ENCODE measurements at regions not wholly inside any gene's neighbourhood (a gene's known extent, or its start where the extent isn't known, plus 50 kb on each side); places are given as distances from the start of the nearest gene placed in this dataset.

GRCh38 chr2:223368481-223368880 lies 233.7 kb downstream of the SCG2 start:
- no peaks in the 10 kb centered on the region for H3K9me3 ChIP-seq (ENCODE audit: control insufficient read depth, insufficient read depth, low read length)
- dilution Hi-C loops (cut with HindIII; ENCODE audit: low sequenced_read_pairs, unreplicated experiment): no loop called here
- DNase-seq (no peak), ATAC-seq (ENCODE audit: low read depth) (no peak)
- no peak overlapping the region for H2BK20ac ChIP-seq (ENCODE audit: low read depth, low read length)
- POLR2A ChIA-PET (ENCODE audit: unreplicated experiment): no interaction called here
- H3K18ac ChIP-seq (ENCODE audit: low read depth, low read length): no peak overlapping the region
- H3K27me3 ChIP-seq (ENCODE audit: control insufficient read depth, insufficient read depth, low read length): no peaks in the 10 kb centered on the region; the same call in 1 of the 2 replicates
- H3K27ac ChIP-seq (ENCODE audit: insufficient read depth, low read length): no peak overlapping the region
- no peak overlapping the region for H2BK5ac ChIP-seq (ENCODE audit: low read depth, low read length, poor library complexity, severe bottlenecking)
- CTCF ChIA-PET: no interaction called here
- no peak overlapping the region for H3K14ac ChIP-seq (replicated peaks; ENCODE audit: low read depth, low read length)
- H3K56ac ChIP-seq (ENCODE audit: extremely low read depth, insufficient read depth, low read length): no peak overlapping the region
- H3K36me3 ChIP-seq (ENCODE audit: control insufficient read depth, insufficient read depth, low read length): no peaks in the 10 kb centered on the region
- no peaks in the 10 kb centered on the region for H3K79me1 ChIP-seq (ENCODE audit: low read depth in 1 of 2, low read length in 2 of 2)
- H4K91ac ChIP-seq (ENCODE audit: insufficient read depth, low read depth, low read length): no peak overlapping the region
- no peak overlapping the region for H2AK5ac ChIP-seq (ENCODE audit: low read depth, low read length)
- no peak overlapping the region for H3K23ac ChIP-seq (ENCODE audit: low read depth, low read length)
- no peaks in the 10 kb centered on the region for H4K20me1 ChIP-seq (ENCODE audit: insufficient read depth, low read length)
- BruUV-seq (replicated peaks): no TSS peak
- no peaks in the 10 kb centered on the region for H3K4me1 ChIP-seq (ENCODE audit: control insufficient read depth, insufficient read depth, low read length)
- no peak overlapping the region for H4K5ac ChIP-seq (ENCODE audit: low read depth, low read length)
- H2BK15ac ChIP-seq (ENCODE audit: low read depth, low read length): no peak overlapping the region
- H3K4me3 ChIP-seq (ENCODE audit: insufficient read depth, low read depth, low read length): no peak overlapping the region
- TF ChIP-seq NFE2L2 (IDR thresholded peaks at IDR 0.05; ENCODE audit: low read depth, low read length) (no peak), RFX5 (IDR thresholded peaks at IDR 0.05; ENCODE audit: low read depth, low read length) (no peak), USF2 (IDR thresholded peaks at IDR 0.05; ENCODE audit: low read depth, low read length) (no peak), RCOR1 (IDR thresholded peaks at IDR 0.05; ENCODE audit: insufficient replicate concordance, low read length) (no peak), BHLHE40 (IDR thresholded peaks at IDR 0.05; ENCODE audit: low read depth, low read length) (no peak), MAZ (IDR thresholded peaks at IDR 0.05; ENCODE audit: borderline replicate concordance, low read depth, low read length) (no peak), CTCF (conservative IDR thresholded peaks at IDR 0.05; ENCODE audit: low read depth, low read length) (no peak), SMC3 (IDR thresholded peaks at IDR 0.05; ENCODE audit: low read depth, low read length) (no peak), ELK1 (IDR thresholded peaks at IDR 0.05; ENCODE audit: borderline replicate concordance, low read depth, low read length) (no peak), FOS (IDR thresholded peaks at IDR 0.05; ENCODE audit: low read depth, low read length) (no peak), MXI1 (IDR thresholded peaks at IDR 0.05; ENCODE audit: borderline replicate concordance, low read depth, low read length) (no peak), CEBPB (IDR thresholded peaks at IDR 0.05; ENCODE audit: low read depth, low read length) (no peak), MAFK (IDR thresholded peaks at IDR 0.05; ENCODE audit: low read depth, low read length) (no peak), RAD21 (IDR thresholded peaks at IDR 0.05; ENCODE audit: low read length) (no peak), CHD1 (IDR thresholded peaks at IDR 0.05; ENCODE audit: low read depth, low read length) (no peak), POLR2A (IDR thresholded peaks at IDR 0.05; ENCODE audit: low read depth, low read length) (no peak)
- no peak overlapping the region for H3K4ac ChIP-seq (ENCODE audit: low read depth, low read length)
- no peak overlapping the region for H2BK120ac ChIP-seq (ENCODE audit: low read depth, low read length)
- H3K4me2 ChIP-seq (ENCODE audit: low read depth, low read length): no peak overlapping the region
- no peak overlapping the region for H2AK9ac ChIP-seq (replicated peaks; ENCODE audit: low read depth, low read length, poor library complexity)
- no peak overlapping the region for H3K9ac ChIP-seq (ENCODE audit: low read depth, low read length)
- no CpG with 5 or more reads among the region's 2 CpGs for WGBS, 2 experiments (ENCODE audit: extremely low coverage in 2 of 2, insufficient read length in 1 of 2)
- no peaks in the 10 kb centered on the region for H3K9me1 ChIP-seq (ENCODE audit: insufficient read depth, low read length)
- no peak overlapping the region for H4K8ac ChIP-seq (ENCODE audit: low read depth in 2 of 2, low read length in 2 of 2)
- intact Hi-C loops (cut with micrococcal nuclease): no loop called here
- in situ Hi-C loops (cut with MboI; ENCODE audit: low sequenced_read_pairs): no loop called here
- no peak overlapping the region for H2AFZ ChIP-seq (replicated peaks; ENCODE audit: low read length, poor library complexity)

Data from IMR-90 (cell line).